A549 (cell line): ENCODE measurements at regions not wholly inside any gene's neighbourhood (a gene's known extent, or its start where the extent isn't known, plus 50 kb on each side); places are given as distances from the start of the nearest gene placed in this dataset.

Experiments used
- ATAC-seq, 2 experiments: fragments of 200-7000 bp in 1 of 2; fragments of >200 bp in 1 of 2; cut with Nextera tagmentation in 1 of 2; cut with Tn5 transposase in 1 of 2; 3 replicates each; pipeline versions ENCODE4 v1.8.0 to v1.9.1; 2018 to 2020; ENCODE audit warnings: mild to moderate bottlenecking in 1 of 2, moderate library complexity in 1 of 2
- CTCF ChIA-PET: fragments of 300-600 bp; sonication (Branson Sonifier 250); formaldehyde crosslinking; extraction: SDS; loops from one replicate; lab custom pipeline; 2021; ENCODE audit warnings: antibody characterized with exemption, inconsistent platforms; lab: Yijun Ruan, JAX
- POLR2A ChIA-PET: fragments of 350-600 bp; formaldehyde crosslinking; extraction: SDS; loops from one replicate; lab custom pipeline; 2021; ENCODE audit warnings: antibody characterized with exemption, inconsistent platforms; lab: Yijun Ruan, JAX
- DNase-seq, 2 experiments: peaks; one replicate each; pipeline versions ENCODE4 v3.0.0 to v3.0.0-alpha.2; 2011 to 2016; ENCODE audit warnings: low read depth in 1 of 2, low spot score in 1 of 2
- FAIRE-seq: peaks from 2 replicates; lab custom pipeline; 2011; peaks lifted over from hg19 to GRCh38; lab: Jason Lieb, UNC
- H3K27ac ChIP-seq, 2 experiments: fragments of >200 bp; sonication (Bioruptor Twin); formaldehyde crosslinking; 3 replicates each; pipeline ENCODE4 v1.5.1; 2016 to 2017
- H3K4me1 ChIP-seq: fragments of >200 bp; sonication (Bioruptor Twin); formaldehyde crosslinking; 3 replicates; pipeline ENCODE4 v1.6.1; 2016
- H3K4me2 ChIP-seq: fragments of >200 bp; sonication (Bioruptor Twin); formaldehyde crosslinking; 3 replicates; pipeline ENCODE4 v1.6.1; 2016
- H3K4me3 ChIP-seq: fragments of >200 bp; sonication (Bioruptor Twin); formaldehyde crosslinking; 3 replicates; pipeline ENCODE4 v1.5.1; 2016
- H3K9me3 ChIP-seq: fragments of >200 bp; sonication (Bioruptor Twin); formaldehyde crosslinking; 3 replicates; pipeline ENCODE4 v1.6.1; 2016
- CBX2 ChIP-seq: fragments of 200-600 bp; sonication (generic); IDR thresholded peaks from 2 replicates; pipeline ENCODE4 v1.6.1; 2016; ENCODE audit warnings: low read depth, mild to moderate bottlenecking, borderline replicate concordance
- CBX8 ChIP-seq: fragments of 200-600 bp; sonication (generic); IDR thresholded peaks from 2 replicates; pipeline ENCODE4 v1.6.1; 2016
- E2F6 ChIP-seq: IDR thresholded peaks from 2 replicates; pipeline ENCODE4 v1.6.1; 2012; ENCODE audit warnings: low read depth, borderline replicate concordance
- FOSL2 ChIP-seq, 2 experiments: fragments of 450-650 bp in 1 of 2; fragments of >200 bp in 1 of 2; sonication (Bioruptor Twin) in 1 of 2; formaldehyde crosslinking; IDR thresholded peaks; 2 replicates each; pipeline versions ENCODE4 v1.5.0 to v1.6.1; 2016 to 2020; ENCODE audit warnings: mild to moderate bottlenecking in 1 of 2, moderate library complexity in 1 of 2
- FOXS1 ChIP-seq: fragments of 250-450 bp; sonication (Bioruptor Pico); IDR thresholded peaks from 2 replicates; pipeline ENCODE4 v1.5.0; 2020; ENCODE audit warnings: mild to moderate bottlenecking, moderate library complexity
- HEYL ChIP-seq: fragments of 250-450 bp; sonication (Bioruptor Pico); IDR thresholded peaks from 2 replicates; pipeline ENCODE4 v1.8.0; 2021; ENCODE audit warnings: mild to moderate bottlenecking, moderate library complexity
- HMGXB4 ChIP-seq: fragments of 250-450 bp; sonication (Bioruptor Pico); IDR thresholded peaks from 2 replicates; pipeline ENCODE4 v1.5.0; 2021; ENCODE audit warnings: mild to moderate bottlenecking, moderate library complexity, borderline replicate concordance
- HOXB5 ChIP-seq: fragments of 250-450 bp; sonication (Bioruptor Pico); IDR thresholded peaks from 2 replicates; pipeline ENCODE4 v1.5.0; 2020; ENCODE audit warnings: mild to moderate bottlenecking, moderate library complexity
- JUN ChIP-seq, 2 experiments: fragments of >200 bp; sonication (Bioruptor Twin); formaldehyde crosslinking; IDR thresholded peaks; 2 replicates in 1 of 2; 3 replicates in 1 of 2; pipeline ENCODE4 v1.6.1; 2016 to 2017
- KDM1A ChIP-seq: fragments of 200-600 bp; sonication (generic); IDR thresholded peaks from 2 replicates; pipeline ENCODE4 v1.6.1; 2016; ENCODE audit warnings: low read depth, mild to moderate bottlenecking
- KDM5A ChIP-seq: fragments of 200-600 bp; sonication (generic); IDR thresholded peaks from 2 replicates; pipeline ENCODE4 v1.6.1; 2016; ENCODE audit warnings: antibody characterized with exemption, mild to moderate bottlenecking
- MAFK ChIP-seq: fragments of 450-650 bp; IDR thresholded peaks from 2 replicates; pipeline ENCODE4 v1.6.1; 2014; ENCODE audit not compliant: partially characterized antibody
- MAX ChIP-seq: IDR thresholded peaks from 2 replicates; pipeline ENCODE4 v1.6.1; 2012
- NFE2L2 ChIP-seq: fragments of 150-350 bp; conservative IDR thresholded peaks from 2 replicates; pipeline ENCODE4 v1.6.1; 2014; ENCODE audit warnings: low read length
- NPAS2 ChIP-seq: fragments of 250-450 bp; sonication (Bioruptor Pico); IDR thresholded peaks from 2 replicates; pipeline ENCODE4 v1.8.0; 2022; ENCODE audit warnings: mild to moderate bottlenecking, moderate library complexity, borderline replicate concordance
- NR3C1 ChIP-seq: fragments of >200 bp; sonication (Bioruptor Twin); formaldehyde crosslinking; IDR thresholded peaks from 3 replicates; pipeline ENCODE4 v1.6.1; 2017
- POLR2A ChIP-seq: IDR thresholded peaks from 2 replicates; pipeline ENCODE4 v1.6.1; 2012; ENCODE audit warnings: mild to moderate bottlenecking, low read length
- RAD21 ChIP-seq, 2 experiments: fragments of >200 bp in 1 of 2; sonication (Bioruptor Twin) in 1 of 2; formaldehyde crosslinking in 1 of 2; IDR thresholded peaks in 1 of 2; conservative IDR thresholded peaks in 1 of 2; 2 replicates in 1 of 2; 3 replicates in 1 of 2; pipeline ENCODE4 v1.6.1; 2012 to 2018; ENCODE audit warnings: inconsistent platforms in 1 of 2
- RARB ChIP-seq: fragments of 250-450 bp; sonication (Bioruptor Pico); IDR thresholded peaks from 2 replicates; pipeline ENCODE4 v1.8.0; 2021; ENCODE audit warnings: mild to moderate bottlenecking, moderate library complexity
- REST ChIP-seq: fragments of 200-600 bp; sonication (generic); IDR thresholded peaks from 2 replicates; pipeline ENCODE4 v1.6.1; 2016; ENCODE audit warnings: antibody characterized with exemption, mild to moderate bottlenecking, moderate library complexity
- SMC3 ChIP-seq: fragments of >200 bp; sonication (Bioruptor Twin); formaldehyde crosslinking; IDR thresholded peaks from 3 replicates; pipeline ENCODE4 v1.6.1; 2018; ENCODE audit warnings: inconsistent platforms
- TFCP2L1 ChIP-seq: fragments of 250-450 bp; sonication (Bioruptor Pico); IDR thresholded peaks from 2 replicates; pipeline ENCODE4 v1.5.0; 2021; ENCODE audit warnings: mild to moderate bottlenecking
- TP53 ChIP-seq: fragments of 250-450 bp; sonication (Bioruptor Pico); IDR thresholded peaks from 2 replicates; pipeline ENCODE4 v1.5.0; 2021; ENCODE audit warnings: mild to moderate bottlenecking, moderate library complexity
- ZFP36 ChIP-seq: fragments of 450-650 bp; IDR thresholded peaks from 2 replicates; pipeline ENCODE4 v1.6.1; 2014; ENCODE audit warnings: borderline replicate concordance; ENCODE audit not compliant: partially characterized antibody
- ZSCAN20 ChIP-seq: fragments of 250-450 bp; sonication (Bioruptor Pico); IDR thresholded peaks from 2 replicates; pipeline ENCODE4 v1.8.0; 2022; ENCODE audit warnings: mild to moderate bottlenecking, moderate library complexity
- WGBS: methylation state at CpG from one replicate; pipeline ENCODE4 v1.1.6; 2017; ENCODE audit errors: missing lambda C conversion rate; 5-methylcytosine and 5-hydroxymethylcytosine counted together

- TF ChIP-seq TP53 (no peak), HEYL (no peak)
Observed at GRCh38 chr6:74745670-74746069, 460.2 kb downstream of the COL12A1 start (continued).

GRCh38 chr6:74742793-74743508 lies 462.9 kb downstream of the COL12A1 start:
- Histone ChIP-seq H3K4me1 (no peaks in the 10 kb centered on the region), H3K4me2 (no peak overlapping the region), H3K9me3 (no peaks in the 10 kb centered on the region), H3K27ac (no peak overlapping the region), H3K4me3 (no peak overlapping the region)
- CTCF ChIA-PET = no interaction called here
- 74% methylated on average over 3 of the region's 3 CpGs for WGBS
- no peak for DNase-seq
- POLR2A ChIA-PET = no interaction called here
- no peak for FAIRE-seq
- no peak for ATAC-seq
- TF ChIP-seq TFCP2L1 (CRISPR knock-in tag) (no peak), KDM1A (no peak), KDM5A (no peak), NPAS2 (CRISPR knock-in tag) (no peak), E2F6 (no peak), FOSL2 (IDR thresholded peaks at IDR 0.05) (no peak), FOSL2 (CRISPR knock-in tag; IDR thresholded peaks at IDR 0.05) (peak; percentile 17; the same call in 1 of the 2 replicates)

DNA sequence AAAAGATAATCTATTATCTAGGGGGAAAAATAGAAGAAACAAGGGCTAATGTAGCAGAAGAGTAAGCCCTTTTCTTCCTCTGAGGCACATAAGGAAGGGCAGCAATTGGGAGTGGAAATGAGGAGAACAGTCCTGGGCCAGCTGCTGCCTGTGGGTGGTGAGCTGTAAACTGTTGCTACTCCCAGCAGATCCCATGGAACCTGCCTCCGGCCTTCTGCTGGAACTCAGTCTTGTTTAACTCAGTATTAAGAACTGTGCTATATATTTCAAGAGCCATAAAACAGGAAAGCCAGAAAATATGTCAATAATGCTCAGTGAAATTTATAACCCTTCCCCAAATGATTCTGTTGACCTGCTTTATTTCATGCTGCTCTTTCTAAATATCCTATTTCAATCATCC lies 464.2 kb downstream of the COL12A1 start:
- ChIA-PET CTCF (no interaction called here), POLR2A (no interaction called here)
- no peak for TF ChIP-seq CBX2
- no peak for TF ChIP-seq RARB
- no peak for TF ChIP-seq NFE2L2
- no peak for TF ChIP-seq MAX
- no peak for TF ChIP-seq HMGXB4 (CRISPR knock-in tag)
- no peak for TF ChIP-seq JUN (IDR thresholded peaks at IDR 0.05)
- no peak for TF ChIP-seq TFCP2L1 (CRISPR knock-in tag)
- TF ChIP-seq HOXB5 = no peak
- no peak for TF ChIP-seq NR3C1
- TF ChIP-seq MAFK = no peak
- TF ChIP-seq SMC3 = no peak
- TF ChIP-seq KDM1A = no peak
- TF ChIP-seq FOXS1 (CRISPR knock-in tag) = no peak
- no peak for TF ChIP-seq RAD21 (conservative IDR thresholded peaks at IDR 0.05 in 1 of 2, IDR thresholded peaks at IDR 0.05 in 1 of 2)
- no peak for TF ChIP-seq ZSCAN20 (CRISPR knock-in tag)
- no peak for TF ChIP-seq POLR2A
- TF ChIP-seq CBX8 = no peak
- no peak for TF ChIP-seq FOSL2 (IDR thresholded peaks at IDR 0.05)
- no peak for TF ChIP-seq FOSL2 (CRISPR knock-in tag; IDR thresholded peaks at IDR 0.05)
- no peak for TF ChIP-seq REST
- no peak for TF ChIP-seq ZFP36
- ATAC-seq (no peak), FAIRE-seq (no peak), DNase-seq (no peak)
- 55% methylated on average over 1 of the region's 1 CpG for WGBS
- H3K4me1 ChIP-seq = no peaks in the 10 kb centered on the region
- H3K4me2 ChIP-seq = no peak overlapping the region
- no peak overlapping the region for H3K4me3 ChIP-seq
- H3K9me3 ChIP-seq = no peaks in the 10 kb centered on the region; the same call in 1 of the 3 replicates
- no peak overlapping the region for H3K27ac ChIP-seq
